Glomerular visceral epithelial cell (primary cell): ENCODE measurements at regions not wholly inside any gene's neighbourhood (a gene's known extent, or its start where the extent isn't known, plus 50 kb on each side); places are given as distances from the start of the nearest gene placed in this dataset.
A peak's percentile ranks its signal among the peaks of the same experiment; 100 is the strongest.

Experiments used
- DNase-seq: peaks from one replicate; pipeline ENCODE4 v3.0.0-alpha.2; 2016; ENCODE audit errors: extremely low spot score

GRCh38 chr4:135605076-135605475 lies 1403.5 kb upstream of the PABPC4L start:
- DNase-seq, result no peak

GRCh38 chr4:135604531-135604930 lies 1402.9 kb upstream of the PABPC4L start:
- no peak for DNase-seq

- no peak for DNase-seq
Observed at GRCh38 chr4:135601351-135601750, 1399.8 kb upstream of the PABPC4L start.

- no peak for DNase-seq
Observed at GRCh38 chr4:135598151-135598550, 1396.6 kb upstream of the PABPC4L start.

GRCh38 chr4:135594521-135594920 lies 1392.9 kb upstream of the PABPC4L start:
- no peak for DNase-seq

GRCh38 chr4:135575041-135575440 lies 1373.5 kb upstream of the PABPC4L start:
- no peak for DNase-seq

GRCh38 chr4:135573251-135573650 lies 1371.7 kb upstream of the PABPC4L start:
- no peak for DNase-seq

- no peak for DNase-seq
Observed at GRCh38 chr4:135564090-135564489, 1362.5 kb upstream of the PABPC4L start.

GRCh38 chr4:135553213-135553612 lies 1351.6 kb upstream of the PABPC4L start:
- DNase-seq, result no peak

- no peak for DNase-seq
Observed at GRCh38 chr4:135552131-135552530, 1350.5 kb upstream of the PABPC4L start.

- no peak for DNase-seq
Observed at GRCh38 chr4:135548711-135549110, 1347.1 kb upstream of the PABPC4L start.

GRCh38 chr4:135545616-135546317 lies 1344.2 kb upstream of the PABPC4L start:
- no peak for DNase-seq

- DNase-seq, result no peak
Observed at GRCh38 chr4:135538698-135539097, 1337.1 kb upstream of the PABPC4L start.

- DNase-seq, result no peak
Observed at GRCh38 chr4:135533053-135533452, 1331.5 kb upstream of the PABPC4L start.

- no peak for DNase-seq
Observed at GRCh38 chr4:135532132-135532531, 1330.5 kb upstream of the PABPC4L start.

- DNase-seq, result no peak
Observed at GRCh38 chr4:135515295-135515694, 1313.7 kb upstream of the PABPC4L start.

GRCh38 chr4:135510582-135510981 lies 1309.0 kb upstream of the PABPC4L start:
- no peak for DNase-seq

- DNase-seq, result peak; percentile 36
Observed at GRCh38 chr4:135508006-135508714, 1306.6 kb upstream of the PABPC4L start.

- DNase-seq, result no peak
Observed at GRCh38 chr4:135497563-135498152, 1296.1 kb upstream of the PABPC4L start.

GRCh38 chr4:135492439-135492838 lies 1290.8 kb upstream of the PABPC4L start:
- no peak for DNase-seq

- no peak for DNase-seq
Observed at GRCh38 chr4:135485371-135485770, 1283.8 kb upstream of the PABPC4L start.

- DNase-seq, result no peak
Observed at GRCh38 chr4:135476272-135476671, 1274.7 kb upstream of the PABPC4L start.

GRCh38 chr4:135464311-135464710 lies 1262.7 kb upstream of the PABPC4L start:
- DNase-seq, result no peak
